ENCODE measurements at regions not wholly inside any gene's neighbourhood (a gene's known extent, or its start where the extent isn't known, plus 50 kb on each side); places are given as distances from the start of the nearest gene placed in this dataset.

GRCh38 chr9:1353291-1353690 is 303.1 kb downstream of the DMRT2 start:
- TF ChIP-seq CTCF (IDR thresholded peaks at IDR 0.05; ENCODE audit: poor library complexity) (no peak), EZH2 (IDR thresholded peaks at IDR 0.05; ENCODE audit: borderline replicate concordance) (no peak), EZH2phosphoT487 (IDR thresholded peaks at IDR 0.05; ENCODE audit: low read depth, severe bottlenecking, unreplicated experiment) (no peak)

All from hepatocyte (in vitro differentiated cells).